ENCODE measurements at regions not wholly inside any gene's neighbourhood (a gene's known extent, or its start where the extent isn't known, plus 50 kb on each side); places are given as distances from the start of the nearest gene placed in this dataset. TPM values are rescaled to one million over a fixed set of nuclear protein-coding genes. Genes with fewer than 3 reads are reported as not detected.

- WGBS, 3 donors: 88 to 93% (median 92%) methylated on average over 8 of the region's 8 CpGs
- H3K27ac ChIP-seq: no peak overlapping the region
- no peak overlapping the region for H3K4me3 ChIP-seq
- intact Hi-C loops (cut with DNase I): loop anchor here in 3 of 4 donors (5.0 kb wide), 2 partner anchors 135 to 140 kb away; no protein-coding TSS in a partner anchor
- H3K4me1 ChIP-seq (ENCODE audit: insufficient read depth): no peaks in the 10 kb centered on the region
- H3K27me3 ChIP-seq: no peaks in the 10 kb centered on the region
- no peak for TF ChIP-seq POLR2A (IDR thresholded peaks at IDR 0.05)
- TF ChIP-seq EP300 (IDR thresholded peaks at IDR 0.05): no peak
- no peaks in the 10 kb centered on the region for H3K9me3 ChIP-seq
- H3K36me3 ChIP-seq: no peaks in the 10 kb centered on the region
- no peak for DNase-seq
Measured at GRCh38 chr1:55276671-55277376, 61.7 kb upstream of the USP24 start.

DNA sequence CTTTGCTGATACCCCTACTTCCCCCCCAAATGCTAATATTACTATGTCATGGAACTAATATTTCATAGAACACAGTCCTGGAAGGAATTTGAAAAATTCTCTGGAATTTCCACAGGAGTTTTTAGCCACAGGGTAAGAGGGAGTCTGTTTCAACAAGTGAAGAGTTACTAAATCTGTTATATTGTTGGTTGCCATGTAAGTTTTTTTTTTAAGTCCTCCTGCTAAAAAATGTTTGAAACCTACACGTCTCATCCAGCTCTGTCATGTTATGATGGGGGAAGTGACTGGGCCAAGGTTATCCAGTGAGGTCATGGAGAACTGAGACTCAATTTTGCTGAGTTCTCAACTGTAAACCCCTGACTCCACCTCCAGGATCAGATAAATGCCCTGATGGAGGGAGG lies 60.8 kb upstream of the USP24 start:
- WGBS, 3 donors: 21 to 37% (median 24%) methylated on average over 1 of the region's 1 CpG
- DNase-seq: no peak
- H3K27ac ChIP-seq: no peak overlapping the region
- H3K9me3 ChIP-seq: no peaks in the 10 kb centered on the region
- no peak for TF ChIP-seq POLR2A (IDR thresholded peaks at IDR 0.05)
- TF ChIP-seq EP300 (IDR thresholded peaks at IDR 0.05): no peak
- TF ChIP-seq CTCF (IDR thresholded peaks at IDR 0.05): no peak
- H3K36me3 ChIP-seq: no peaks in the 10 kb centered on the region
- no peaks in the 10 kb centered on the region for H3K4me1 ChIP-seq (ENCODE audit: insufficient read depth)
- intact Hi-C loops (cut with DNase I): loop anchor here in 3 of 4 donors (5.0 kb wide), 2 partner anchors 134 to 139 kb away; no protein-coding TSS in a partner anchor
- H3K4me3 ChIP-seq: no peak overlapping the region
- no peaks in the 10 kb centered on the region for H3K27me3 ChIP-seq

DNA sequence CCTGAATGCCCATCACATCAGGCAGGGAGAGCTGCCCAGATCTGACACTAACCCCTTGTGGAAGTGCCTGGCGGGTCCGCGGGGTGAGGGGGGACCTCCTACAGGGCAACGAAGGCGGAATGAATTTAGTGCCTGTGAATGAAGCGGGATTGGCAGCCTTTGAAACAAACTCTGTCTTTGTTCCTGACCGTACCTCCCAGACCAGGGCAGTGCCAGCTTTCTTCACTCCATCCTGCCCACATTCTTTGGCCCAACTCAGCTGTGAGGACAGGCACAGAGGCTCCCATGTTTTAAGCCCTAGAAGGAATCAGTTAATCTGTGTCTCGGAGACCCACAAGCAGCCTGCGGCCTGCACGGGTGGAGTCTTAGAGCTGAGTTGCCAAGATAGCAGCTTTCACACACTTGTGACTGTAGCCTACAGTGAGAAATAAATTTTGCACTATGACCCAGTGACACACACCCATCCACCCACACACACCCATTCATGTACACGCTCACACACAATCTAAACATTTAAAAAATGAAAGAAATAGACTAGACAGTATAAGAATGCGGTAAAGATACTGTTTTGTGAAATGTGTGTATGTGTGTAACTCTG lies 60.1 kb upstream of the USP24 start:
- Histone ChIP-seq H3K27ac (no peak overlapping the region), H3K4me3 (no peak overlapping the region), H3K36me3 (no peaks in the 10 kb centered on the region), H3K9me3 (no peaks in the 10 kb centered on the region), H3K27me3 (no peaks in the 10 kb centered on the region), H3K4me1 (ENCODE audit: insufficient read depth) (no peaks in the 10 kb centered on the region)
- no peak for DNase-seq
- intact Hi-C loops (cut with DNase I): loop anchor here in 3 of 4 donors (5.0 kb wide), 2 partner anchors 133 to 138 kb away; no protein-coding TSS in a partner anchor
- WGBS, 3 donors: 59 to 67% (median 62%) methylated on average over 12 of the region's 12 CpGs
- no peak for TF ChIP-seq EP300 (IDR thresholded peaks at IDR 0.05)
- no peak for TF ChIP-seq CTCF (IDR thresholded peaks at IDR 0.05)
- no peak for TF ChIP-seq POLR2A (IDR thresholded peaks at IDR 0.05)

GRCh38 chr1:55272994-55273393 lies 57.8 kb upstream of the USP24 start:
- Histone ChIP-seq H3K27me3 (no peaks in the 10 kb centered on the region), H3K36me3 (no peaks in the 10 kb centered on the region), H3K27ac (no peak overlapping the region), H3K4me3 (no peak overlapping the region), H3K4me1 (ENCODE audit: insufficient read depth) (no peaks in the 10 kb centered on the region), H3K9me3 (no peaks in the 10 kb centered on the region)
- no peak for DNase-seq
- 72 to 78% (median 74%) methylated on average over 4 of the region's 4 CpGs for WGBS, 3 donors
- TF ChIP-seq POLR2A (IDR thresholded peaks at IDR 0.05) (no peak), CTCF (IDR thresholded peaks at IDR 0.05) (no peak), EP300 (IDR thresholded peaks at IDR 0.05) (no peak)
- intact Hi-C loops (cut with DNase I): no loop called here

Small RNA genes lying in the stretch of these regions (small RNA-seq; reads per million reads assigned to genes)
- not detected for gene RF00019
- not detected for gene RNU6-830P

All from ovary (tissue), 7 donors.